GM12891 (cell line): ENCODE measurements at regions not wholly inside any gene's neighbourhood (a gene's known extent, or its start where the extent isn't known, plus 50 kb on each side); places are given as distances from the start of the nearest gene placed in this dataset.

Experiments used
- POLR2A ChIP-seq: IDR thresholded peaks from 2 replicates; pipeline ENCODE4 v1.6.1; 2011; ENCODE audit warnings: low read depth, low read length, control low read depth
- POLR2AphosphoS5 ChIP-seq: IDR thresholded peaks from 2 replicates; pipeline ENCODE4 v1.6.1; 2011; ENCODE audit warnings: low read depth, low read length, control low read depth

DNA sequence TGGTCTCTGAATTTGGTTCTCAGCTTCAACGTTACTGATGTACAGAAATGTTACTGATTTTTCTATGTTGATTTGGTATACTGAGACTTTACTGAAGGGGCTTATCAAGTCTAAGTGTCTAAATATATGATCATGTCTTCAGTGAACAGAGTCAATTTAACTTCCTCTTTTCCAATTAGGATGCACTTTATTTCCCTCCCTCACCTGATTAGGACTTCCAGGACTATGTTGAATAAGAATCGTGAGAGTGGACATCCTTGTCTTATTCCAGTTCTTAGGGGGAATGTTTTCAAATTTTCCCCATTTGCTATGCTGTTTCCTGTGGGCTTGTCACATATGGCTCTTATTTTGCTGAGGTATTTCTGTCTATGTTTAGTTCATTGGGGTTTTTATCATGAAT, 349.5 kb downstream of the PRR16 start:
- no peak for TF ChIP-seq POLR2A
- no peak for TF ChIP-seq POLR2AphosphoS5
